GM23338 (cell line): ENCODE measurements at regions not wholly inside any gene's neighbourhood (a gene's known extent, or its start where the extent isn't known, plus 50 kb on each side); places are given as distances from the start of the nearest gene placed in this dataset.
A peak's percentile ranks its signal among the peaks of the same experiment; 100 is the strongest.

Experiments
- ATAC-seq: fragments of 200-7000 bp; cut with Tn5 transposase; 3 replicates; pipeline ENCODE4 v1.9.1; 2020
- DNase-seq: peaks from one replicate; pipeline ENCODE4 v3.0.0-alpha.2; 2015; ENCODE audit warnings: low spot score
- H2AFZ ChIP-seq: fragments of 200-600 bp; sonication (generic); 2 replicates; pipeline ENCODE4 v1.8.0; 2016; ENCODE audit warnings: antibody characterized with exemption, mild to moderate bottlenecking, moderate library complexity
- H3F3A ChIP-seq: fragments of 200-600 bp; sonication (generic); replicated peaks from 2 replicates; pipeline ENCODE4 v1.8.0; 2017; ENCODE audit warnings: antibody characterized with exemption, mixed run types, low read depth
- H3K27ac ChIP-seq: fragments of 200-600 bp; sonication (generic); 2 replicates; pipeline ENCODE4 v1.6.1; 2016; ENCODE audit warnings: low read depth
- H3K27me3 ChIP-seq: fragments of 200-600 bp; sonication (generic); 2 replicates; pipeline ENCODE4 v1.8.0; 2016; ENCODE audit warnings: mild to moderate bottlenecking, mixed run types, moderate library complexity; ENCODE audit not compliant: insufficient read depth
- H3K36me3 ChIP-seq: fragments of 200-600 bp; sonication (generic); 2 replicates; pipeline ENCODE4 v1.8.0; 2016; ENCODE audit warnings: mild to moderate bottlenecking; ENCODE audit not compliant: insufficient read depth
- H3K4me1 ChIP-seq: fragments of 200-600 bp; sonication (generic); 2 replicates; pipeline ENCODE4 v1.8.0; 2016; ENCODE audit warnings: mild to moderate bottlenecking, moderate library complexity; ENCODE audit not compliant: insufficient read depth
- H3K4me2 ChIP-seq: fragments of 200-600 bp; sonication (generic); 2 replicates; pipeline ENCODE4 v1.7.1; 2017; ENCODE audit warnings: mixed run types
- H3K4me3 ChIP-seq: fragments of 200-600 bp; sonication (generic); 2 replicates; pipeline ENCODE4 v1.6.1; 2016; ENCODE audit warnings: mixed run types
- H3K79me2 ChIP-seq: fragments of 200-600 bp; sonication (generic); replicated peaks from 2 replicates; pipeline ENCODE4 v1.8.0; 2017; ENCODE audit warnings: mild to moderate bottlenecking; ENCODE audit not compliant: insufficient read depth
- H3K9me2 ChIP-seq: fragments of 200-600 bp; sonication (generic); 2 replicates; pipeline ENCODE4 v1.8.0; 2017; ENCODE audit not compliant: insufficient read depth
- H4K20me1 ChIP-seq: fragments of 200-600 bp; sonication (generic); replicated peaks from 2 replicates; pipeline ENCODE4 v1.8.0; 2017; ENCODE audit warnings: mild to moderate bottlenecking; ENCODE audit not compliant: insufficient read depth
- H3K27ac Mint-ChIP-seq: 2 replicates; pipeline ENCODE4 v1.8.0; 2020; ENCODE audit warnings: inconsistent platforms, mild to moderate bottlenecking, moderate library complexity, mixed read lengths
- H3K27me3 Mint-ChIP-seq: 3 replicates; pipeline ENCODE4 v1.8.0; 2022; ENCODE audit warnings: low read depth, mild to moderate bottlenecking, moderate library complexity, mixed read lengths, inconsistent platforms; ENCODE audit not compliant: insufficient read depth, poor library complexity
- H3K36me3 Mint-ChIP-seq: 3 replicates; pipeline ENCODE4 v1.8.0; 2021; ENCODE audit warnings: low read depth, mild to moderate bottlenecking, inconsistent platforms, moderate library complexity, mixed read lengths
- H3K4me1 Mint-ChIP-seq: 3 replicates; pipeline ENCODE4 v1.8.0; 2020; ENCODE audit warnings: mild to moderate bottlenecking, inconsistent platforms, mixed read lengths
- H3K4me3 Mint-ChIP-seq: 3 replicates; pipeline ENCODE4 v1.8.0; 2021; ENCODE audit warnings: moderate library complexity, mild to moderate bottlenecking, inconsistent platforms, mixed read lengths
- H3K9me3 Mint-ChIP-seq: 3 replicates; pipeline ENCODE4 v1.8.0; 2020; ENCODE audit warnings: moderate library complexity, mild to moderate bottlenecking, inconsistent platforms, mixed read lengths
- EZH2 ChIP-seq: fragments of 200-600 bp; sonication (generic); IDR thresholded peaks from one replicate; pipeline ENCODE4 v1.8.0; 2017; ENCODE audit warnings: antibody characterized with exemption, mild to moderate bottlenecking, low read depth; ENCODE audit not compliant: unreplicated experiment
- EZH2phosphoT487 ChIP-seq: fragments of 200-600 bp; sonication (generic); IDR thresholded peaks from one replicate; pipeline ENCODE4 v1.8.1; 2018; ENCODE audit warnings: antibody characterized with exemption; ENCODE audit not compliant: unreplicated experiment
- JUNB ChIP-seq: IDR thresholded peaks from one replicate; pipeline ENCODE4 v1.6.1; 2016; ENCODE audit warnings: antibody characterized with exemption; ENCODE audit not compliant: unreplicated experiment
- POLR2AphosphoS5 ChIP-seq: IDR thresholded peaks from 2 replicates; pipeline ENCODE4 v1.6.1; 2016; ENCODE audit warnings: antibody characterized with exemption, low read depth
- REST ChIP-seq: IDR thresholded peaks from one replicate; pipeline ENCODE4 v1.6.1; 2018; ENCODE audit warnings: antibody characterized with exemption; ENCODE audit not compliant: unreplicated experiment
- ZNF114 ChIP-seq: fragments of 250-450 bp; sonication (Bioruptor Pico); IDR thresholded peaks from 2 replicates; pipeline ENCODE4 v1.5.0; 2020; ENCODE audit warnings: mild to moderate bottlenecking, moderate library complexity
- ZNF331 ChIP-seq: fragments of 250-450 bp; sonication (Bioruptor Pico); IDR thresholded peaks from 2 replicates; pipeline ENCODE4 v1.5.0; 2020; ENCODE audit warnings: low read depth, mild to moderate bottlenecking, moderate library complexity
- TF ChIP-seq, protein P1 (sequence below), 2 experiments: fragments of 200-600 bp in 1 of 2; sonication (generic) in 1 of 2; conservative IDR thresholded peaks; 2 replicates each; pipeline versions ENCODE4 v1.5.1 to v1.6.1; 2016 to 2017; ENCODE audit warnings: antibody characterized with exemption in 2 of 2, low read depth in 2 of 2, mild to moderate bottlenecking in 2 of 2, moderate library complexity in 1 of 2
- TF ChIP-seq, protein P2 (sequence below): fragments of 250-450 bp; sonication (Bioruptor Pico); IDR thresholded peaks from 2 replicates; pipeline ENCODE4 v1.5.0; 2020; ENCODE audit warnings: mild to moderate bottlenecking, moderate library complexity

GRCh38 chr3:182723596-182723995, 69.7 kb upstream of the ATP11B start (continued):
- TF ChIP-seq REST (no peak), JUNB (no peak), ZNF331 (CRISPR knock-in tag) (no peak), EZH2 (no peak)
- TF ChIP-seq, protein P1, sequence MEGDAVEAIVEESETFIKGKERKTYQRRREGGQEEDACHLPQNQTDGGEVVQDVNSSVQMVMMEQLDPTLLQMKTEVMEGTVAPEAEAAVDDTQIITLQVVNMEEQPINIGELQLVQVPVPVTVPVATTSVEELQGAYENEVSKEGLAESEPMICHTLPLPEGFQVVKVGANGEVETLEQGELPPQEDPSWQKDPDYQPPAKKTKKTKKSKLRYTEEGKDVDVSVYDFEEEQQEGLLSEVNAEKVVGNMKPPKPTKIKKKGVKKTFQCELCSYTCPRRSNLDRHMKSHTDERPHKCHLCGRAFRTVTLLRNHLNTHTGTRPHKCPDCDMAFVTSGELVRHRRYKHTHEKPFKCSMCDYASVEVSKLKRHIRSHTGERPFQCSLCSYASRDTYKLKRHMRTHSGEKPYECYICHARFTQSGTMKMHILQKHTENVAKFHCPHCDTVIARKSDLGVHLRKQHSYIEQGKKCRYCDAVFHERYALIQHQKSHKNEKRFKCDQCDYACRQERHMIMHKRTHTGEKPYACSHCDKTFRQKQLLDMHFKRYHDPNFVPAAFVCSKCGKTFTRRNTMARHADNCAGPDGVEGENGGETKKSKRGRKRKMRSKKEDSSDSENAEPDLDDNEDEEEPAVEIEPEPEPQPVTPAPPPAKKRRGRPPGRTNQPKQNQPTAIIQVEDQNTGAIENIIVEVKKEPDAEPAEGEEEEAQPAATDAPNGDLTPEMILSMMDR (conservative IDR thresholded peaks at IDR 0.05; ENCODE audit: low read depth in 2 of 2): no peak

- Histone ChIP-seq H3K4me3 (no peak overlapping the region), H3K4me2 (no peak overlapping the region), H3K9me2 (no peaks in the 10 kb centered on the region), H3F3A (no peaks in the 10 kb centered on the region), H3K27me3 (no peaks in the 10 kb centered on the region), H3K27ac (no peak overlapping the region), H2AFZ (peak overlapping the region; percentile 80), H3K36me3 (no peaks in the 10 kb centered on the region), H3K79me2 (no peaks in the 10 kb centered on the region), H3K4me1 (no peaks in the 10 kb centered on the region), H4K20me1 (no peaks in the 10 kb centered on the region)
- H3K27ac Mint-ChIP-seq: no peak overlapping the region
- H3K27me3 Mint-ChIP-seq: peaks cover 8% of the 10 kb centered on the region
- H3K4me3 Mint-ChIP-seq: no peak overlapping the region
- H3K4me1 Mint-ChIP-seq: peaks cover 13% of the 10 kb centered on the region
- no peaks in the 10 kb centered on the region for H3K36me3 Mint-ChIP-seq
- peak; percentile 85 for ATAC-seq
- no peaks in the 10 kb centered on the region for H3K9me3 Mint-ChIP-seq
- DNase-seq: peak; percentile 65
- TF ChIP-seq, protein P1 (conservative IDR thresholded peaks at IDR 0.05; ENCODE audit: low read depth in 2 of 2): no peak
- TF ChIP-seq ZNF114: no peak
- no peak for TF ChIP-seq EZH2phosphoT487
- no peak for TF ChIP-seq JUNB
- TF ChIP-seq, protein P2, sequence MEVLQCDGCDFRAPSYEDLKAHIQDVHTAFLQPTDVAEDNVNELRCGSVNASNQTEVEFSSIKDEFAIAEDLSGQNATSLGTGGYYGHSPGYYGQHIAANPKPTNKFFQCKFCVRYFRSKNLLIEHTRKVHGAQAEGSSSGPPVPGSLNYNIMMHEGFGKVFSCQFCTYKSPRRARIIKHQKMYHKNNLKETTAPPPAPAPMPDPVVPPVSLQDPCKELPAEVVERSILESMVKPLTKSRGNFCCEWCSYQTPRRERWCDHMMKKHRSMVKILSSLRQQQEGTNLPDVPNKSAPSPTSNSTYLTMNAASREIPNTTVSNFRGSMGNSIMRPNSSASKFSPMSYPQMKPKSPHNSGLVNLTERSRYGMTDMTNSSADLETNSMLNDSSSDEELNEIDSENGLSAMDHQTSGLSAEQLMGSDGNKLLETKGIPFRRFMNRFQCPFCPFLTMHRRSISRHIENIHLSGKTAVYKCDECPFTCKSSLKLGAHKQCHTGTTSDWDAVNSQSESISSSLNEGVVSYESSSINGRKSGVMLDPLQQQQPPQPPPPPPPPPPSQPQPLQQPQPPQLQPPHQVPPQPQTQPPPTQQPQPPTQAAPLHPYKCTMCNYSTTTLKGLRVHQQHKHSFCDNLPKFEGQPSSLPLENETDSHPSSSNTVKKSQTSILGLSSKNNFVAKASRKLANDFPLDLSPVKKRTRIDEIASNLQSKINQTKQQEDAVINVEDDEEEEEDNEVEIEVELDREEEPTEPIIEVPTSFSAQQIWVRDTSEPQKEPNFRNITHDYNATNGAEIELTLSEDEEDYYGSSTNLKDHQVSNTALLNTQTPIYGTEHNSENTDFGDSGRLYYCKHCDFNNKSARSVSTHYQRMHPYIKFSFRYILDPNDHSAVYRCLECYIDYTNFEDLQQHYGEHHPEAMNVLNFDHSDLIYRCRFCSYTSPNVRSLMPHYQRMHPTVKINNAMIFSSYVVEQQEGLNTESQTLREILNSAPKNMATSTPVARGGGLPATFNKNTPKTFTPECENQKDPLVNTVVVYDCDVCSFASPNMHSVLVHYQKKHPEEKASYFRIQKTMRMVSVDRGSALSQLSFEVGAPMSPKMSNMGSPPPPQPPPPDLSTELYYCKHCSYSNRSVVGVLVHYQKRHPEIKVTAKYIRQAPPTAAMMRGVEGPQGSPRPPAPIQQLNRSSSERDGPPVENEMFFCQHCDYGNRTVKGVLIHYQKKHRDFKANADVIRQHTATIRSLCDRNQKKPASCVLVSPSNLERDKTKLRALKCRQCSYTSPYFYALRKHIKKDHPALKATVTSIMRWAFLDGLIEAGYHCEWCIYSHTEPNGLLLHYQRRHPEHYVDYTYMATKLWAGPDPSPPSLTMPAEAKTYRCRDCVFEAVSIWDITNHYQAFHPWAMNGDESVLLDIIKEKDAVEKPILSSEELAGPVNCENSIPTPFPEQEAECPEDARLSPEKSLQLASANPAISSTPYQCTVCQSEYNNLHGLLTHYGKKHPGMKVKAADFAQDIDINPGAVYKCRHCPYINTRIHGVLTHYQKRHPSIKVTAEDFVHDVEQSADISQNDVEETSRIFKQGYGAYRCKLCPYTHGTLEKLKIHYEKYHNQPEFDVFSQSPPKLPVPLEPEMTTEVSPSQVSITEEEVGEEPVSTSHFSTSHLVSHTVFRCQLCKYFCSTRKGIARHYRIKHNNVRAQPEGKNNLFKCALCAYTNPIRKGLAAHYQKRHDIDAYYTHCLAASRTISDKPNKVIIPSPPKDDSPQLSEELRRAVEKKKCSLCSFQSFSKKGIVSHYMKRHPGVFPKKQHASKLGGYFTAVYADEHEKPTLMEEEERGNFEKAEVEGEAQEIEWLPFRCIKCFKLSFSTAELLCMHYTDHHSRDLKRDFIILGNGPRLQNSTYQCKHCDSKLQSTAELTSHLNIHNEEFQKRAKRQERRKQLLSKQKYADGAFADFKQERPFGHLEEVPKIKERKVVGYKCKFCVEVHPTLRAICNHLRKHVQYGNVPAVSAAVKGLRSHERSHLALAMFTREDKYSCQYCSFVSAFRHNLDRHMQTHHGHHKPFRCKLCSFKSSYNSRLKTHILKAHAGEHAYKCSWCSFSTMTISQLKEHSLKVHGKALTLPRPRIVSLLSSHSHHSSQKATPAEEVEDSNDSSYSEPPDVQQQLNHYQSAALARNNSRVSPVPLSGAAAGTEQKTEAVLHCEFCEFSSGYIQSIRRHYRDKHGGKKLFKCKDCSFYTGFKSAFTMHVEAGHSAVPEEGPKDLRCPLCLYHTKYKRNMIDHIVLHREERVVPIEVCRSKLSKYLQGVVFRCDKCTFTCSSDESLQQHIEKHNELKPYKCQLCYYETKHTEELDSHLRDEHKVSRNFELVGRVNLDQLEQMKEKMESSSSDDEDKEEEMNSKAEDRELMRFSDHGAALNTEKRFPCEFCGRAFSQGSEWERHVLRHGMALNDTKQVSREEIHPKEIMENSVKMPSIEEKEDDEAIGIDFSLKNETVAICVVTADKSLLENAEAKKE (CRISPR knock-in tag): no peak
- no peak for TF ChIP-seq EZH2
- TF ChIP-seq ZNF331 (CRISPR knock-in tag): no peak
- no peak for TF ChIP-seq POLR2AphosphoS5
Observed at GRCh38 chr3:182725372-182726251, 67.7 kb upstream of the ATP11B start.
